ENCODE measurements at regions not wholly inside any gene's neighbourhood (a gene's known extent, or its start where the extent isn't known, plus 50 kb on each side); places are given as distances from the start of the nearest gene placed in this dataset.

DNA sequence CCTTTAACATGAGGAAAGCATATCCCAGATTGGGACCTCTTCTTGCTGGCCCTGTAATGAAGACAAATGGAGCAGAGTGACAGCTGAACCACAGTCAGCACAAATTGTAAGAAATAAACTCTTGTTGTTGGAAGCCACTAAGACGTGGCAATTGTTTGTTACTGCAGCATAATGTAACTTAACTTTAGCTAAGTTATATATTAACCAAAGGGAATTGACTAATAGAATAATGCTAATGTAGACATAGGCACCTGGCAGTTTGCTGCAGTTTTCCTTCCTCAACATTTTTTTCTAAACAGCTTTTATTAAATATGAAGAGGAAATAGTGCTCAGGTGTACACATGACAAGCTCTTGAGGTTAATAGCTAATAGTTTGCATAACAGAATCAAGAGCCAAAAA lies 300.7 kb upstream of the SLC30A5 start:
- no peak overlapping the region for H3K27ac ChIP-seq (ENCODE audit: low read depth, low read length)
- WGBS, 2 experiments (ENCODE audit: insufficient coverage in 1 of 2, insufficient read length in 1 of 2) = 93% methylated on average over 1 of the region's 1 CpG; no CpG with 5 or more reads in 1 of the 2 experiments

DNA sequence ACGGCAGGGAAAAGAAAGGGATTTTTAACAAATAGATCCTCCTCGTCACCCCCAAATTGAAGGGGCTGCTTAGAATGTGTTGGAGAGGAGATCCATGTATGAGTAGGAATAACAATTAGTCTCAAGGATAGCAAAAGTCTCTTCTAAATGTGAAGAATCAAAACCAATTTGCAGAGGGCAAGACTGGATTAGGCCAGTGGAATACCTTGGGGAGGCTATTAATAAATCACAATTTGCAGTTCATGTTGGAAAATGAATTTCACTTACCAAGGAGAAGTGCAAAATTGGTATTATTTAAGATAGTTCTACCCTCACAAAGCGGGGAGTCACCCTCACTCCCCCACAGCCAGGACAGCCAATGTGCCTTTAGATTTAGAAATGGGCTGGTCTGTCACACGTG lies 299.8 kb upstream of the SLC30A5 start:
- Histone ChIP-seq H3K4me1 (ENCODE audit: control insufficient read depth, insufficient read depth, low read length) (no peaks in the 10 kb centered on the region), H3K9me3 (ENCODE audit: control insufficient read depth, low read length) (no peaks in the 10 kb centered on the region), H3K27me3 (ENCODE audit: control insufficient read depth, insufficient read depth, low read length, poor library complexity, severe bottlenecking) (no peaks in the 10 kb centered on the region), H3K9ac (ENCODE audit: extremely low read depth, low read length, poor library complexity, severe bottlenecking) (no peak overlapping the region), H3K27ac (ENCODE audit: low read depth, low read length) (no peak overlapping the region), H3K36me3 (ENCODE audit: control insufficient read depth, insufficient read depth, low read length) (no peaks in the 10 kb centered on the region), H3K4me3 (ENCODE audit: low read length) (no peak overlapping the region)
- Mint-ChIP-seq H3K27ac (no peak overlapping the region), H3K4me1 (no peaks in the 10 kb centered on the region), H3K9me3 (no peaks in the 10 kb centered on the region), H3K4me3 (no peak overlapping the region), H3K36me3 (ENCODE audit: low read depth) (no peaks in the 10 kb centered on the region), H3K27me3 (ENCODE audit: insufficient read depth) (peaks cover 11% of the 10 kb centered on the region)
- no peak for DNase-seq
- TF ChIP-seq, protein P1, sequence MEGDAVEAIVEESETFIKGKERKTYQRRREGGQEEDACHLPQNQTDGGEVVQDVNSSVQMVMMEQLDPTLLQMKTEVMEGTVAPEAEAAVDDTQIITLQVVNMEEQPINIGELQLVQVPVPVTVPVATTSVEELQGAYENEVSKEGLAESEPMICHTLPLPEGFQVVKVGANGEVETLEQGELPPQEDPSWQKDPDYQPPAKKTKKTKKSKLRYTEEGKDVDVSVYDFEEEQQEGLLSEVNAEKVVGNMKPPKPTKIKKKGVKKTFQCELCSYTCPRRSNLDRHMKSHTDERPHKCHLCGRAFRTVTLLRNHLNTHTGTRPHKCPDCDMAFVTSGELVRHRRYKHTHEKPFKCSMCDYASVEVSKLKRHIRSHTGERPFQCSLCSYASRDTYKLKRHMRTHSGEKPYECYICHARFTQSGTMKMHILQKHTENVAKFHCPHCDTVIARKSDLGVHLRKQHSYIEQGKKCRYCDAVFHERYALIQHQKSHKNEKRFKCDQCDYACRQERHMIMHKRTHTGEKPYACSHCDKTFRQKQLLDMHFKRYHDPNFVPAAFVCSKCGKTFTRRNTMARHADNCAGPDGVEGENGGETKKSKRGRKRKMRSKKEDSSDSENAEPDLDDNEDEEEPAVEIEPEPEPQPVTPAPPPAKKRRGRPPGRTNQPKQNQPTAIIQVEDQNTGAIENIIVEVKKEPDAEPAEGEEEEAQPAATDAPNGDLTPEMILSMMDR (conservative IDR thresholded peaks at IDR 0.05) = no peak
- WGBS, 2 experiments (ENCODE audit: insufficient coverage in 1 of 2, insufficient read length in 1 of 2) = 54 to 64% methylated on average over 4 of the region's 4 CpGs

More for the DNA sequence above, 300.7 kb upstream of the SLC30A5 start:
- no peak overlapping the region for H3K9ac ChIP-seq (ENCODE audit: extremely low read depth, low read length, poor library complexity, severe bottlenecking)
- no peaks in the 10 kb centered on the region for H3K4me1 ChIP-seq (ENCODE audit: control insufficient read depth, insufficient read depth, low read length)
- no peak overlapping the region for H3K27ac Mint-ChIP-seq
- no peaks in the 10 kb centered on the region for H3K27me3 ChIP-seq (ENCODE audit: control insufficient read depth, insufficient read depth, low read length, poor library complexity, severe bottlenecking)
- H3K4me3 Mint-ChIP-seq = no peak overlapping the region
- no peaks in the 10 kb centered on the region for H3K4me1 Mint-ChIP-seq
- H3K27me3 Mint-ChIP-seq (ENCODE audit: insufficient read depth) = peaks cover 11% of the 10 kb centered on the region
- H3K36me3 ChIP-seq (ENCODE audit: control insufficient read depth, insufficient read depth, low read length) = no peaks in the 10 kb centered on the region
- no peaks in the 10 kb centered on the region for H3K36me3 Mint-ChIP-seq (ENCODE audit: low read depth)
- H3K4me3 ChIP-seq (ENCODE audit: low read length) = no peak overlapping the region
- H3K9me3 ChIP-seq (ENCODE audit: control insufficient read depth, low read length) = no peaks in the 10 kb centered on the region
- H3K9me3 Mint-ChIP-seq = no peaks in the 10 kb centered on the region
- TF ChIP-seq, protein P1 (conservative IDR thresholded peaks at IDR 0.05) = no peak
- DNase-seq = no peak

DNA sequence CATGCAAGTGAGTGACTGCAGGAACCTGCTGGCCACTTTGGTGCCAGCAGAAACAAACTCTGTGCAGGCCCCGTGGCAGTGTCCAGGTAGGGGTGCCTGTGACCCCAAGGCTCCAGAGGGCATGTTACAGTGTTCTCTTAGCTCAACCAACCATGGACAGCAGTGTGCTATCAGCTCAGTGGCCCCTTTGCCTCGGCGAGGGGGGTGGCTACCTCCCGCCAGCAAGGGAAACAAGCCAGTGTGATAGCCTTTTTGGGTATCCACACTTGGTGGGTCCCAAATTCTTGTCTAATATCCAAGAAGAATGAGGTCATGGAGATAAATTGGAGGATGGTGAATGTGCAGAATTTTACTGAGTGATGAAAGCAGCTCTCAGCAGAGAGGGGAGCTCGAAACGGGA lies 298.6 kb upstream of the SLC30A5 start:
- Mint-ChIP-seq H3K4me1 (no peaks in the 10 kb centered on the region), H3K9me3 (no peaks in the 10 kb centered on the region), H3K27ac (no peak overlapping the region), H3K4me3 (no peak overlapping the region), H3K36me3 (ENCODE audit: low read depth) (no peaks in the 10 kb centered on the region), H3K27me3 (ENCODE audit: insufficient read depth) (peaks cover 11% of the 10 kb centered on the region)
- H3K36me3 ChIP-seq (ENCODE audit: control insufficient read depth, insufficient read depth, low read length) = no peaks in the 10 kb centered on the region
- no peak overlapping the region for H3K27ac ChIP-seq (ENCODE audit: low read depth, low read length)
- DNase-seq = no peak
- 85 to 90% methylated on average over 6 of the region's 6 CpGs for WGBS, 2 experiments (ENCODE audit: insufficient coverage in 1 of 2, insufficient read length in 1 of 2)
- no peaks in the 10 kb centered on the region for H3K9me3 ChIP-seq (ENCODE audit: control insufficient read depth, low read length)
- TF ChIP-seq, protein P1 (conservative IDR thresholded peaks at IDR 0.05) = no peak
- H3K4me3 ChIP-seq (ENCODE audit: low read length) = no peak overlapping the region
- no peaks in the 10 kb centered on the region for H3K4me1 ChIP-seq (ENCODE audit: control insufficient read depth, insufficient read depth, low read length)
- no peaks in the 10 kb centered on the region for H3K27me3 ChIP-seq (ENCODE audit: control insufficient read depth, insufficient read depth, low read length, poor library complexity, severe bottlenecking)
- no peak overlapping the region for H3K9ac ChIP-seq (ENCODE audit: extremely low read depth, low read length, poor library complexity, severe bottlenecking)
